AG10803 (cell line): ENCODE measurements at regions not wholly inside any gene's neighbourhood (a gene's known extent, or its start where the extent isn't known, plus 50 kb on each side); places are given as distances from the start of the nearest gene placed in this dataset.

Experiments
- DNase-seq: peaks from one replicate; pipeline ENCODE4 v3.0.0; 2010; ENCODE audit warnings: low read depth
- H3K4me3 ChIP-seq: 2 replicates; pipeline ENCODE4 v1.5.1; 2011; ENCODE audit warnings: mild to moderate bottlenecking, low read length, control low read depth
- TF ChIP-seq, protein P1 (sequence below): conservative IDR thresholded peaks from 2 replicates; pipeline ENCODE4 v1.5.1; 2011; ENCODE audit warnings: mild to moderate bottlenecking, low read length, control low read depth, inconsistent platforms

DNA sequence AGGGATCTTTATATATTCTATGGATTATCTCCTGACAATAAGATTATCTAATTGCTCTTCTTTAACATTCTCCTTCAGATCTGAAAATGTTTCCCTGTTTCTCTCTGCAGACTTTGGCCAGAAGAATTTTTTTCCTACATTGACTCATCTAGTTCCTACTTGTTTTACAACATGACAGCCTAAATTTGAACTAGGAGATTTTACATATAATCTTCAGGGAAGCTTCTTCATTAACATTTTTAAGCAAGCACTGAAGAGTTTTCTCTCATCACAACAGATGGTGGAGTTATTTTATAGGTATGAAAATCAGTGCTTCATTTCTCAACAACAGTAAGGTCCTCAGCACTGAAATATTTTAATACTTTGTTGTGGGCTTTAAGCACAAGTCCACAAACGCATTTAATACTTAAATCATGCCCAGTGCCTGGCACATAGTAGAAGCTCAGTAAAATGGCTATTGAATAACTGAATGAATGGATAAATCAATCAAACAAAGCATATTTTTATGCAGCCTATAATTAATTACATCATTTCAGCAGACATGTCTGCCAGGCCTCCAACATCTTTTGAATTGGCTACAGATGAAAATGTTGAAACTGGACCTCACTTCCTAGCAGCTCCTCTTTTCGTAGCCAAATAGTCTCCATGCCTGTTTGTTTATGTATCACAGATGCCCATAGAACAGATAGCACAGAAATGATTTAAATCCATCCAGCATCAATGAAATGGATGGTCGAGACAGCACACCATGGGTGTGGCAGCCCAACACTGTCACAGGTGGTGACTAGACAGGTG, 117.3 kb upstream of the POU2AF2 start:
- DNase-seq, result no peak
- TF ChIP-seq, protein P1, sequence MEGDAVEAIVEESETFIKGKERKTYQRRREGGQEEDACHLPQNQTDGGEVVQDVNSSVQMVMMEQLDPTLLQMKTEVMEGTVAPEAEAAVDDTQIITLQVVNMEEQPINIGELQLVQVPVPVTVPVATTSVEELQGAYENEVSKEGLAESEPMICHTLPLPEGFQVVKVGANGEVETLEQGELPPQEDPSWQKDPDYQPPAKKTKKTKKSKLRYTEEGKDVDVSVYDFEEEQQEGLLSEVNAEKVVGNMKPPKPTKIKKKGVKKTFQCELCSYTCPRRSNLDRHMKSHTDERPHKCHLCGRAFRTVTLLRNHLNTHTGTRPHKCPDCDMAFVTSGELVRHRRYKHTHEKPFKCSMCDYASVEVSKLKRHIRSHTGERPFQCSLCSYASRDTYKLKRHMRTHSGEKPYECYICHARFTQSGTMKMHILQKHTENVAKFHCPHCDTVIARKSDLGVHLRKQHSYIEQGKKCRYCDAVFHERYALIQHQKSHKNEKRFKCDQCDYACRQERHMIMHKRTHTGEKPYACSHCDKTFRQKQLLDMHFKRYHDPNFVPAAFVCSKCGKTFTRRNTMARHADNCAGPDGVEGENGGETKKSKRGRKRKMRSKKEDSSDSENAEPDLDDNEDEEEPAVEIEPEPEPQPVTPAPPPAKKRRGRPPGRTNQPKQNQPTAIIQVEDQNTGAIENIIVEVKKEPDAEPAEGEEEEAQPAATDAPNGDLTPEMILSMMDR, result no peak
- H3K4me3 ChIP-seq, result no peak overlapping the region

DNA sequence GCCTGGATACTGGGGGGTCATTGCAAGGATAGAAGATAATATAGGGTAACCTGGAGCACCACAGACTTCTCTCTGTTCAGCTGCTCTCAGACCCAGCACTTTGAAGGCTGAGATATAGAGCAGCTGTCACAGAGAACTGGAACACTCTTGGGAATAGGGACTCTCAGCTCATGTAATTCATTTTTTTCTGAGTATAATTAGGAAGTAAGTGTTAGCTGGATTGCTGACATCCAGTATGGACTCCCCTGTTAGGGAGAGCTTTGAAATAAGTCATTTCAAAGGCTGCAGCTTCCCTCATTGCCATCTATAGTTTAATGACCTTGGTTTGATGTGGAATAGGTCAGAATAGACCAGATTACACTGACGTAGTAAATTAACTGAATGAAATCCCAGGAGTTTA, 120.8 kb upstream of the POU2AF2 start:
- no peak for DNase-seq
- TF ChIP-seq, protein P1, result no peak
- no peak overlapping the region for H3K4me3 ChIP-seq

DNA sequence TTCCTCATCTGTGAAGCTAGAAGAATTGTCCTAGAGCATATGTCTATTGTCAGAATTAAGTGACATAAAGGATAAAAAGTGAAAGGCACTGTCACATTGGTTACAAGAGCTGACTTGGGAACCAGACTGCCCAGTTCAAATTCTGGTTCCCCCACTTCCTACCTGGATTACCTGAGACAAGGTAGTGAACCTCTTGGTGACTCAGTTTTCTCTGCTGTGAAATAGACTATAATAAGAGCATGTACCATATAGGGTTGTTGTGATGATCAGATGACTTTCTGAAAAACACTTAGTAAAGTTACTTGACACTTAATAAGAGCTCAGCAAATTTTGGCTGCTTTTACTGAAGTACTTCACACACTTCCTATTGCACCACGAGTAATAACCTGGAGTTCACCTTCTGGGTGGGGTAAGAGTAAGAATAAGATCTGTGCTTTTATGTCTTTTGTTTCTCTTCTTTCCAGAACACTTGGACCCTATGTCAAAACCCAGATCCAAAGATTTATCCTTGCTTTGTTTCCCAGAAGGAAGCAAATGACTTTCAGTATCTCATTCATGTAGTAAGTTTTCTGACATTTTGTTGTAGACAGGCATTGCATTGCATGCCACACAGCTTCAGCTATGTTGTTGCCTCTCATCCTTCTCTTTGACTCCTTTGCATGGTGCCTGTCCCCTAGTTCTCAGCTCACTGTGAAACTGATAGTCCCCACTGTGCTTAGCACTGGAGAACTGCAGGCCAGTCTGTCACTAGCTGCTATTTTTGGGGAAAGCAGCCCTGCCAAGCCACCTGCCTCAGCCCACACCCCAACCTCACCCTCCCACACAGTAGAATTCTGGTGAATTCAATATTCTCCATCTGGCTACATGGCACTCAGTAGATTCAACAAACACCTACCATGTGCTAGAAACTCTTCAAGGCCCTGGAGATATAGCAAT, 121.8 kb upstream of the POU2AF2 start:
- no peak for DNase-seq
- TF ChIP-seq, protein P1, result no peak
- no peak overlapping the region for H3K4me3 ChIP-seq

DNA sequence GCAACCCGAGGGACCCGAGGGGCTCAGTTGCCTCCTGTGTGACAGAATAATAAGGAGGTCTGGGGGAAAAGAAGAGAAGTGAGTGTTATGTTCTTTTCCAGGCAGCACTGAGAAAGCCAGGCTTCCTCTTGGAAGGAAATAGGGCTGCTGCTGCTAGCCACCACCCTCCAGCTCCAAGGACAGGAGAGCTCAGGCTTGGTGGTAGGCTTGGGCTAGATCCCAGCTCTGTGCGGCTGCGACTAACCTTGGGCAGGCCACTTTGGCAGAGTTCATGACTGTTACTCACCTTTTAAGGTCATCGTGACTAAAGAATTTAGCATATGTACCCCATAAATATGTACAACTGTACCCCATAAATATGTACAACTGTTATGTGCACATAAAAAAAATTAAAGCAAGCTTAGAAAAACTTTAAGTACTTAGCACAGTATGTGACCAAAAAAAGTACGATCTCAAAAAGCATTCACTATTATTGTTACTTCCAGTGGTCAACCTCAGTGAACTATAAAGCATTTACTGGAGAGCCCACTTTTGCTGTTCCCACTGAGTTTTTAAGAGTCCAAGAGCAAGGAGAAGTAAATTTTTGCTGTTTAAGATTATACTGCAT, 124.7 kb upstream of the POU2AF2 start:
- H3K4me3 ChIP-seq, result no peak overlapping the region
- no peak for DNase-seq
- TF ChIP-seq, protein P1, result no peak

DNA sequence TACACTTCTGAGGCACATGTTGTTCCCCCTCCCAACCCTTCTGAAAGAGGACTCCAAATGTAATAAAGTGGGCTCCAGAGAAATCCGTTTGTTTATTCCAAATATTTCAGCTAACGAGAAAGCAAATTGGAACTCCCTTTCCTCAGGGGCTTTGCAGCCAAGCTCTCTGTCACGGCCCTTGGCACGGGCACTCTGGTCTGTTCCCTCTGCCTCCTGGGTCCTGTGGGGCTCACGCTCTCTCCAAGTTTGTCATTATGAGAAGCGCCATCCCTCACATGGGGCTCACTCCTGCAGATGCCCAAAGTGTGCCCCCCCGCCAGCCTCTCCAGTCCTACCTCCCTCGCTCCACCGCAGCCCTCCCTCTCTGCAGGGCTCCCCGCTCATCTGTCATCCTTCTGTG, 125.4 kb upstream of the POU2AF2 start:
- TF ChIP-seq, protein P1, result no peak

DNA sequence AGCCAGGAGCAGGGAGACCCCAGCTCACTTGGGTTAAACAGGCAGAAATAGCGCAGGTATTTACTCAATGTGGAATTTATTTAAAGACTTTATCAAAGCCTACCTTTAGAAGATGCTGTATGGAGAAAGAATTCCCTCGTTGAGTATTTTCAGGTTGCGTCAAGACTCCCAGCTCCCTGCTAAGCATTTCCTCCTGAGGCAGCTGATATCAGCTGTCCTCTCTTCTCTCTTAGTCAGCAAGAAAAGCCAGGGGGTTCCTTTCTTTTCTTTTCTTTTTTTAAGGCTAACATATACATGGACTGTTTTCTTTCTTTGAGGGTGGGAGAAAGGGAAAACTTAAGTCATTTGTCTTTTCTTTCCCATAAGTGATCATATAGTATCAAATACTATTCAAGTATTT, 125.8 kb upstream of the POU2AF2 start:
- TF ChIP-seq, protein P1, result no peak
- H3K4me3 ChIP-seq, result no peak overlapping the region
- no peak for DNase-seq

More for the DNA sequence above, 125.4 kb upstream of the POU2AF2 start:
- DNase-seq, result no peak
- H3K4me3 ChIP-seq, result no peak overlapping the region
